HG02610 (cell line): ENCODE measurements at regions not wholly inside any gene's neighbourhood (a gene's known extent, or its start where the extent isn't known, plus 50 kb on each side); places are given as distances from the start of the nearest gene placed in this dataset.
"Not testable (repeated sequence)": the region's sequence is repeated elsewhere in the genome, so short reads cannot be mapped to it uniquely, and the experiment has no call there.

Experiments used
- ATAC-seq: cut with Tn5 transposase; IDR thresholded peaks from one replicate; pipeline ENCODE4 v1.9.1; 2021; ENCODE audit warnings: mild to moderate bottlenecking, moderate library complexity; ENCODE audit not compliant: unreplicated experiment

DNA sequence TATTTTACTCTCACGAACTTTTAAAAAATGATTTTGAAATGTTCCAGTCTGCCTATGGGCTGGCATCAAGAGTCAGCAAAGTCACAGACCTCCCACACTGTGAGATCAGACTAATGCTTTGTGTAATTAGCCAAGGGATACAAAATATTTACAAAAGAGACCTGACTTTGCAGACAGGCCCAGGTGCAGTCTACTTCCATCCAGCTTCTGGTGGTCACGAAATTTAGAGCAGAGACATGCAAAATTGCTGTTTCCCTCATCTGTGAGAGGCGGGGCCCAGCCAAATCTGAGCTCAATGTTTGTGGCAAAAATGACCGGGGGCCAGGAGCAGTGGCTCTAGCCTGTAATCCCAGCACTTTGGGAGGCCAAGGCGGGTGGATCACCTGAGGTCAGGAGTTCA, 82.5 kb upstream of the PITRM1 start:
- no peak for ATAC-seq

DNA sequence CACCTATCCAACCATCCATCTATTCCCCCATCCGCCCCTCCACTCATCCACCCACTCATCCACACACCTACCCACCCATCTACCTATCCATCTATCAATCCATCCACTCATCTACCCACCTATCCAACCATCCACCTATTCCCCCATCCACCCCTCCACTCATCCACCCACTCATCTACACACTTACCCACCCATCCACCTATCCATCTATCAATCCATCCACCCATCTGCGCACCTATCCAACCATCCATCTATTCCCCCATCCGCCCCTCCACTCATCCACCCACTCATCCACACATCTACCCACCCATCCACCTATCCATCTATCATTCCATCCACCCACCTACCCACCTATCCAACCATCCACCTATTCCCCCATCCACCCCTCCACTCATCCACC, 81.4 kb upstream of the PITRM1 start:
- ATAC-seq, result not testable (repeated sequence)

DNA sequence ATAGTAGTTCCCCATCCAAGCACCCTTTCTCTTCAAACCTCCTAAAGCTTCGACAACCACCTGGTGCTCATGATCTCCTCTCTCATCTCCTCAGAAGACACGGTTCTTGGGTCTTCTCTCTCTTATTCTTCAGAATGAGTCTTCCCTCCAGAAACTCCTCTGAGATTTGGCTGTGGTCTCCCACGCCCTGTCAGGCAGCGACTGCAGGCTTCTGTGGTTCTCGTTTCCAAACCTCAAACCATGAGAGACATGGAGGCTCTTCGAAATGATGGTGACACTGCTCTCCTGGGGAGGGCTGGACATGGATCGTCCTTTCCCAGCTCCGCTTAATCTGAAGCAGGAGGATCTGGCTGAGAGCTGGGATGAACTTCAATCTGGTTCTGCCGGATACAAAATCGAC, 78.6 kb upstream of the PITRM1 start:
- no peak for ATAC-seq

DNA sequence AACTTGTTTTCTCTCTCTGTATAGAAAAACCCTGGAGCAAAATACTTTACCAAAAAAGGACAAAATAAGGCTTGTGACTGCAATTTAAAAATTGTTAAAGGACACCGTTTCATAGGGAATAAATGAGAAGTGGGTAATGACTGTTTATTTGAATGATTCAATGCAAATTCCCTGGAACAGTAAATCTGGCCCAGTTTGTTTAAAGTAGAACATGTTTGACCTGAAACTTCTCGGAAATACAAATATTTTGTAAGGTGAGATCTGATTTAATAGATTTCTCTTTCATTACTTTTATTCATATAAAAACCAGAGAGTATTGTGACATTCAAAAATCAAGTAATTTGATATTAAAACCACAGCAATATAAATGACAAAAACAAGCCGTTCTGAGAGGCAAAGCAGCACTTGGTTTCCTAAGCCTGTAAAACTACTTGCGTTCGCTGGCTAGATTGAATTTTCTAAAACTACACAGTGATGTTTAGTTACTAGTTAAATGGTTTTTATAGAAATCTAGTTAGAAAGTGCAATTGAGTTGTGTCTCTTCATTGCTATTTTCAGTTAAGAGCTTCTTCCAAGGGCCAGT, 76.8 kb upstream of the PITRM1 start:
- ATAC-seq, result no peak

DNA sequence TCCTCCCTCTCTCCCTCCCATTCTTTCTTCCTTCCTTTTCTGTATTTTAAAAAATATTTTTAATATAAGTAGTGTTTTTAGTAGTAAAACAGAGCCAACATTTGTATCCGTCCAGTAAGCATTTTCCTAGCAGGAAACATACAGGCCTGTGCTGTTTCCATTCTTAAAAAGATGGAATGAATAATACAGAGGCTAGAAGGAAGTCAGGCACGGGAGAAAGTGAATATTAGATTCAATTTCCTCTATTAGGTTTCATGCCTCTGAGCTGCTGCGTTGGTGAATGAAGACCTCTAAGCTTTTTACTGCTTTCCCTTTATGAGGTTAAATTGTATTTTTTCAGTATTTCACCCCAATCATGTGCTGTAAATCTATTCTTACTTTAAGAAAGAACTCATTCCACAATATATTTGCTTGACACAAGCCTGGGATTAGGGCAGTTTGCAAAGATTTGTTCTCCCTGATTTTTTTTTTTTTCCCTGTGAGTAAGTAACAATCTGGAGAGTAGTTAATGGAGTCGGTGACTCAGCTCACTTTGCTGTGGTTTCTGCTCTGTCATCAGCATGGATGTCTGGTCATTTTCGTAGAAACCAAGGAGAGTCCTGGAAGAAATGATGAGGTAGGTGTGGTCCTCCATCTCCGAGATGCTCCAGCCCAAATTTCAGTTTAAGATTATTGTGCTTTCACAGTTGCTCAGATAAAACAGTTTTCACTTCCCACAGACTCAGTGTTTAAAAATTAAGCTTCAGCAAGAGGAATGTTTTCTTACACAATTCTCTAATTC, 76.1 kb upstream of the PITRM1 start:
- no peak for ATAC-seq

DNA sequence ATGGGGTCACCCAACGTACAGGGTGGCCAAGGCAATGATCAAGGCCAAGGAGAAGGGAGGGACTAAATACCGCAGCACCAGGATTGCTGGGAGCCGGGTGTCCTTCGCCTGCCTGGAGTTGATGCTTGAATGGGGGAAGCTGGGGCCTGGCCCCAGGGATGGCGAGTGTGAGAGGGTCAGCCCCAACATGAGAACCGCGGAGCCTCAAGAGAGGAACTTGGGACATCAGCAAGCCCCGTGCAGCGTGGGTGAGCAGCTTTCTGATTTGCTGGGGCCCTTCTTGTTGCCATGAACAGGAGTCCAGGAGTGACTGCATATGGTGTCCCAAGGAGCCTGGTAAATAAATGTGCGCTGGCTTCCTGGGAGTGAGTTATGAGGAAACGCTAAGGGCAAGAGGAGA, 72.8 kb upstream of the PITRM1 start:
- ATAC-seq, result no peak

DNA sequence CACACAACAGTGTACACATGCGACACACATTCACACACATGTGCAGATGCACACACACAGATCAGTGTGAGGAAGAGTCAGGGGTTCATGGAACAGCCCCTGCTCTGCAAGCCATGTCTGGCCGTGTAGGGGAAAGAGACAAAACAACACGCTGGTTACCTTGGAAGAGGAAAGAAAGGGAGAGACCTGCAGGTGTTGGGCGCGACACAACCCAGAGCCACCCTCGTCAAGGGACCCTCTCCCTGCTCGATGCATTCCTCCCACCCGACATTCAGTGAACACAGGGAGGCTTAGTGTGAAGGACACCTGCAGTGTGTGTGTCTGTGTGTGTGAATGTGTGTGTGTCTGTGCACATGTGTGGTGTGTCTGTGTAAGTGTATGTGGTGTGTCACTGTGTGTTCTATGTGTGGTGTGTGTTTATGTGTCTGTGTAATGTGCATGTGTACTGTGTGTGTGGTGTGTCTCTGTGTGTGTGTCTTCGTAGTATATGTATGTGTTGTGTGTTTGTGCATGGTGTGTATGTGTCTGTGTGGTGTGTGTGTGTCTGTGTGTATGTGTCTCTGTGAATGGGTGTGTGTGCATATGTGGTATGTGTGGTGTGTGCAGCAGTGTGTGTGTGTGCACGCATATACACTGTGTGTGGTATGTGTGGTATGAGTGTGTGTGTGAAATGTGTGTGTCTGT, 69.5 kb upstream of the PITRM1 start:
- ATAC-seq, result no peak

DNA sequence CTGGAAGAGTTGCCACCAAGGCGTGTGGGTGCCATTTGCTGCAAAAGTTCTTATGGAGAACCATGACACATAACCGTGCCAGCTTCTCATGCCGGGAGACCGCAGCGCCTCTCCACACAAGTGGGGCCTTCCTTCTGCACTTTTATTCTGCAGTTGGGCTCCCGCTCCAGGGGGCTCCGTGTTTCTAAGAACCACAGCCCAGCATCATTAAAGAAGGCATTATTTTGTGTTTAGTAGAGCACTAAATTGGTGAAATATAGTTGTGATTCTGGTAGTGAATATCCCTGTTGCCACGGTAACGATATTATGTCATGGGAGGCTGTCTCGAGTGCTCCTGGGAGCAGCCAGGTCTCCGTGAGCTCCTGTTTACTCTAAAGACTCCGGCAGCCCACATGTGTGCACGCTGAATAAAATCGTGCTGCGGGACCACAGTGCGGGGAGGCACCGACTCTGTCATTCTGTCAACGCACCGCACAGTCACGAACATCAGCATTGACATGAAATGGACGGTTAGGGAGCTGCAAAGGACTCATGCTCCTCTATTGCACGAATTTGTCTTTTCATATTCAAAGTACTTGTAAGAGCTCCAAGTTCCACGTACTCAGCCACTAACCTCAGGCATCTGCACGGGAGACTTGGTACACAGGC, 68.8 kb upstream of the PITRM1 start:
- no peak for ATAC-seq

DNA sequence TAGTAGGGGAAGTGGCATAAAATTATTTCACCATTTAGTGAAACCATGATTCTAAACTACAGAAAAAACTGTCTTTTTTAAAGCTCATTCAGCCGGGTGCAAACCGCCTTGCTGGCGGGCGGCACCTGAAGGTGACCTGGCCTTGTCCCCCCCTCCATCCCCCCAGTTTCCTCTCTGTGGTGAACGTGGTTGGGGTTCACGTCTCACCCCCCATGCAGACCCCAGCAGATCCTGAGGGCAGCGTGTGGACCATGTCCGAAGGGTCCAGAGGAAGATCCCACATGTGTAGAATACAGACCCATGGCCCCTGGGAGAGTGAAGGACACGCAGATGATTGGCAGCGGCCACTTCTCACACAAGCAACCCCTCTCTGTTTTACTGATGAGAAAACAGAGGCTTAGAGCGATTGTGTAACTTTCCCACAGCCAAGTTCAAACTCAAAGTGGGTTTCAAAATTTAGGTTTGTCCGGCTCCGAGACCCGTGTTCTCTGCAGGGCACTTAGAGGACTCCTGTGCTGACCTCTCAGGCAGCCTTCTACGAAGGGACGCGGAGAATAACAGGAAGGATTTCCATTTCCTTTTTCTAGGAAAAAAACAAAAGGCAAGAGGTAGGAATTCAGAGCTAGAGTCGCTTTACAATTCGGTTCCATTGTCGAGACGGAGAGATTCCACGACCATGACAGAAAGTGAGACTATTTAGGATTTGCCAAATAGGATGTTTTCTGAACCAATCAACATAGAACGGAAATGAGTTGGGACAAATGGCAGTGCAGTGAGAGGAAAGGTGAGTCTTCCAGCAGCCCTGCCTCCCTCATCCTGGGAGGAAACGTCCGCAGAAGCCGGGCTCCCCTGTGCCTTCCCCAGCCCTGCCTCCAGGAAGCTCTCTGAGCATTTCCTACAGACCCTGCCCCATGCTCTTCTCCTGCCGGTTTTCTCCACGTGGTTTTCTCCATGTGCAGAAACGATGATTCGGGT, 67.6 kb upstream of the PITRM1 start:
- ATAC-seq, result no peak

DNA sequence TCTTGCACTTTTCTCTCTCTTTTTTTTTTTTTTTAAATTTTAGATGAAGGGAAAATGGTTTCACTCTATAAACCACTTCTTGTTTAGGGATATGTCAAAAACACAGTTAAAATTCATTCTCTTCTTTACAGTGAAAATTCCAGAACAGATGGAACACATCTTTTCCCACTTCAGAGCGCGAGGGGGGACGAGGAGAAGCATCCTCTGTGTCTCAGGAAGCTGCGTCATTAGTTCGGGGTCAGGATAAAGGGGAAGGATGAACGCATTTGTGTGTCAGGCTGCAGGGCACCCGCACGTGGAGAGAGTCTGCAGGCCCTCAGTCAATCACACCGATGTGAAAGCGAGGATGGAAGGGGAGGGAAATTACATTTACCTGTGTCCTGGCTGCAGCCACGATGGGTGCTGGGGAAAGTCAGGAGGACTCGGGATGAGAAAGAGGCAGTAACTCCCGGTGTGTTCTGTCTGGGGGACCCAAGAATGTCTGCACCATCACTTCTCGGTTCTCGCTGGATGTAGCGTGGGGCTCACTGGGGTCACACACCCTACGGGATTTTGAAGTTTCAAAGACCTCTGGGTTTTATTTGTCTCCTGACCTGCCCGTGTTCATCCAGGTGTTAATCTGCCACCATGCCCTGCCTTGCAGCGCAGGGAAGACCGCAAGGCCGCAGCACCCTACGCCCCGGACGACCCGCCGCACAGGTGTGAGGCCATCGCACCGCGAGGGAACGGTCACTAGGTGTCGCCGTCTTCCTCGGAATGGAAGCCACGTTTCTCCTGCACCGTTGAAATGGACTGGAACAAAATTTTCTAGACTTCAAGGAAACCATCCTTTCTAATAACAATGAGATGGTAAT, 66.7 kb upstream of the PITRM1 start:
- peak; percentile 50 for ATAC-seq

DNA sequence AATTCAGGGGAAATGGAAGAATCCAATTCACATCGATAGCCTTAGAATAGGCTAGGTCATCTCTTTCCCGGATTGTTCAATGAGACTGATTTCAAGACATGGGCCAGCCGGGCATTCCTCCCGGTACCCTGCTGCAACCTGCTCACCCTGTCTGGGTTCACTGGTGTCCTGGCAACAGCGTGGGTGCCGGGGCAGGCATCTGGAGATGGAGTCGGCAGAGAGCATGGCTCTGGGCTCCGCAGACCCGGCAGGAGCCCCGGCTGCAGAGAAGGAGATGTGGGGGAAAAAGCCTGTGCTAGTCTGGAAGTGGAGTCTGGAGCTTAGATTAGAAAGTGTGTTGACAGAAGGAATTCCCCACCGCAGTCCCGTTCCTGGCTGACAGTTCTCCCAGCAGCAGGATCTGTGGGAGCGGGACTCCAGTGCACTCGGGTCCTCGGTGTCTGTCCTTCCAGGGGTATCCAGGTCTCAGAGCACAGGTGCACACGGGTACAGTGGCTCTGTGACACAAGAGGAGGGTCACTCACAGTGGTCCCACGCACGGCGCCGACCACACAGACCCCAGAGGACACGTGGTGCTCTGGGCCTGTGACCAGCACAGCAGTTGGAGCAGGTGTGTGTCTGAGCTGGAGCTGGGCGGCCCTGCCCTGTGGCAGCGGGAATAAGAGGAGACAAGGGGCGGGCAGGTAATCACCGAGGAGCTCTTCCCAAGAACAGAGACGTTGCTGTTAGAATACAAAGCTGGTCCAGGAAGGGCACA, 65.7 kb upstream of the PITRM1 start:
- no peak for ATAC-seq

DNA sequence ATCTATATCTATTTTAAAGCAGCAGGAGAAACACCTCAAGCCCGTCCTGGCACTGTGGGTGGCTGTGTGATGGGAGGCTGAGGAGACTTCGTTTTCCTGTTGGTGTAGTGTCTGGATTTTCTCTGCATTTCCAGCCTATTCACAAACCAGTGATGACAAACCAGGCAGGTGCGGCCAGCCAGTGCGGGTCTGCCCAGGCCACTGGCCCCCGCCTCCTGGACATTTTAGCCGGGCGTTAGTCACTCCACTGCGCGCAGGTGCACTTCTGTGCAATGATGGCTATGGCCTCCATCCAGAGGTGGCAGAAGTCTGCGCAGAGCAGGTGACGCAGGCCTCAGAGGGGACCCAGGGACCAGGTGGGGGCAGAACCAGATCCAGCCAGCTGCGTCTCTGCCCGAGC, 64.9 kb upstream of the PITRM1 start:
- ATAC-seq, result no peak

DNA sequence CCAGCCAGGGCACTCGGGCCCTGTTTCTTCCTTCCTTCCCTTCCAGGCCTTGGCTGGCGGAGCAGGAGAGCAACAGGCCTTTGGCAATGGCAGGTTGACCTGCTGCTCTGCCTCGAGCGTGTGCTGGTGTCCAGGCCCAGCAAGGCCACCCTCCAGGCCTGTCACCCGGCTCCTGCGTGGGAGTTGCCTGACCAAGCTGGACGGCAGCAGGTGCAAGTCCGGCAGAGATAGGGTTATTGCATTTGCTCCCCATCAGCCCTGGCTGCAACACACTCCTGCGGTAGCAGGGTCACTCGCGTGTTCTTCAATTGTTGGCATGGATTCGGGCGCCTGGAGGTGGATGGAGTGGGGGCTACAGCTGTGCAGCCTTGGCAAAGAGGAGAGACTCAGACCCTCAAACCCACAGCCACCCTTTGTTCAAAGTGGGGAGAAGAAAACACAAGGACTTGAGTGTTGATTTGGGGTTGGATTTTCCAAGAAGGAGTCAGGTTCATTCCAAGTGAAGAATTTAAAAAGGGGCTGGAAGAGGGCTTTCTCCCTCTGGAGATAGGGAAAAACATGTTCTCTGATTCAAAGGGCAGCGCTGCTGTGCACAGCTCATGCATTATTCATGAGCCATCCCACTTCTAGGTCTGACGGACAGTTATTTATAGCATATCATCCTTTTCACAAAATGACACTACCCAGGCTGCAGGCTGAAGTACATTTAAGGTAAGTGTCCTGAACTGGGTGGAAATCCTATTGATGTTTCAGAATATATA, 64.2 kb upstream of the PITRM1 start:
- ATAC-seq, result no peak

DNA sequence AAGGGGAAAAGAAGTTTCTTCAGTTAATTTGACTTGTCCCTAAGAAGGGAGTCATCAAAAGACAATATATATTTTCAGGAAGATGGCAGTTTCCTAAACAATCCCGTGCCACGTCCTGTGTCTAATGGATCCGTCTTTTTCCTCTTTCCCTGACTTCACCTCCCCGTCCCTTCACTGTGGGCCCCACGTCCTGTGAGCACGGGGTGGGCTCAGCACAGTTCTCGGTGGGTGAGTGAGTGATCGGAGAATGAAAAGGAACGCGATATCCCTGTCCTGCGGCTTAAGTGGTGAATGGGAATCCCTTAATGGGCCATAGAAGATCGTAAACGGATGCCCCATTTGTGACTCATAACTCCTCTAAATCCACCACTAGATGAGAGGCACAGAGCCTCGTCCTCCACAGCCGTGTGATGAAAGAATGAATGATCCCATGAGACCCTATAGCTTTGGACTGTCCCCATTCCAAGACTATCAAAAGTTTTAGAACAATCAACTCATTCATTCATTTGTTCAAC, 63.5 kb upstream of the PITRM1 start:
- ATAC-seq, result no peak

DNA sequence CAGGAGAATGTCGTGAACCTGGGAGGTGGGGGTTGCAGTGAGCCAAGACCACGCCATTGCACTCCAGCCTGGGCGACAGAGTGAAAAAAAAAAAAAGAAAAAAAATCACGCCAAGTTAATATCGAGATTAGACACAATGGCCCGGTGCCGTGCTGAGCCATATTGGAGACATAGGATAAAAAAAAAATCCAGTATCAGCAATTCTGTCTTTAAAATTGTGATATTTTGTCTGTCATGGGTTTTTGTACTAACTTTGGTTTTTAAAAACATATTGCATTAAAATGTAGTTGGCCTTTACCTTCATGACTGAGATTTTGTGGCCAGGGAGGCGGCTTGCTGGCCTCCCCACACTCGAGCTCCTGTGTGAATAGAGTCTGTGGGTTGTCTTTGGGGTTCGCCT, 62.8 kb upstream of the PITRM1 start:
- ATAC-seq, result no peak

DNA sequence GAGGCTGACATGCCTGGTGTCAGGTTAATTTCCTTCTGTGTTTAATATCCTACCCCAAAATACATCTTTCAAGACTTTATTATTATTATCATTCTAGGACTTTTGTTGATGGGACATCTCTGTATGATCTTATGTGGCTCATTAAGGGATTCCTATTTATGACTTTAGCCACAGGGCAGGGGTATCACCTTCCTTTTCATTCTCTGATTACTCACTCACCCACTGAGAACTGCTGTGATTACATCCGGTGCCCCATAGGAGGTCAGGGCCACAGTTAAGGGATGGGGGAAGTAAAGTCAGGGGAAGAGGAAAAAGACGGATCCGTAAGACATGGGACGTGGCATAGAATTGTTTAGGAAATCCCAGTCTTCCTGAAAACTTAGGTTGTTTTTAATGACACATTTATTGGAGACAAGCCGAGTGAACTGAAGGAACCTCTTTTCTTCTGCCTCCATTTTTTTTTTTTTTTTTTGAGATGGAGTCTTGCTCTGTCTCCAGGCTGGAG, 61.0 kb upstream of the PITRM1 start:
- ATAC-seq, result no peak

DNA sequence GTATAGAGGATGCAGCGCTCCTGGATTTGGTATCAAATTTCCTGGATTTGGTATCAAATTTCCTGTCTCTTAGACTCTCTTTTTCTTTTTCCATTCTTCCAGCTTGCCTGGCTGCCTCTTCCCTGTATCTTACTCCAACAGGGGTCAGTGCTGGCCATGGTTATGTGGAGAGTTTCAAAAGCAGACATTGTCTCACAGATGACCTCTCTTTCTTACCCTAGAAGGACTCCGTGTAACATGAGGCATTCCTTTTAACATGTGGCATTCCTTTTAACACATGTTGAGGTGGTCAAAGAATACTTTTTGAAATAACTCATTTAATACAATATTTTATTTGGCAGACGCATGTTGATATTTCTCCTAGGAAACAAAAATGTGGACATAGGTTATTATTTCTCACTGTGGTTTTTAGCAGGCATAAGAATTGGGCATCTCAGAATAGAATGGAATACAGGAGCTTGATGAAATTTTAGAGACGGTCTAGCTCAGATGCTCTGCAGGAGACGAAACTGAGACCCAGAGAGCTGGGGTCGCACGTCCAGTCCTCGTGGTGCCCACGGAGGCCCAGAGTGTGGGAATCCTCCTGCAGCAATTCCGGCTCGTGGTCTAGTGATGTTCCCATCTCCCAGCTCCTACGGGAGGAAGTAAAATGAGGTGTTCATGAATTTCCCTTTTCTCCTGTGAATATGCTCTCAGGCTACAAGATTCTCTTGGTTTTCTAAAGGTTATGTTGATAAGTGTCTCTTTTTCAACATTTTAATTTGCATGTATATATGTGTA, 59.6 kb upstream of the PITRM1 start:
- no peak for ATAC-seq
